NCI-H146 (cell line): ENCODE measurements at regions not wholly inside any gene's neighbourhood (a gene's known extent, or its start where the extent isn't known, plus 50 kb on each side); places are given as distances from the start of the nearest gene placed in this dataset.

Experiments used
- DNase-seq: peaks from one replicate; lab custom pipeline; 2025; lab: John Stamatoyannopoulos, UW

- DNase-seq = no peak
Measured at GRCh38 chr5:167969998-167970397, 321.4 kb upstream of the WWC1 start.

DNA sequence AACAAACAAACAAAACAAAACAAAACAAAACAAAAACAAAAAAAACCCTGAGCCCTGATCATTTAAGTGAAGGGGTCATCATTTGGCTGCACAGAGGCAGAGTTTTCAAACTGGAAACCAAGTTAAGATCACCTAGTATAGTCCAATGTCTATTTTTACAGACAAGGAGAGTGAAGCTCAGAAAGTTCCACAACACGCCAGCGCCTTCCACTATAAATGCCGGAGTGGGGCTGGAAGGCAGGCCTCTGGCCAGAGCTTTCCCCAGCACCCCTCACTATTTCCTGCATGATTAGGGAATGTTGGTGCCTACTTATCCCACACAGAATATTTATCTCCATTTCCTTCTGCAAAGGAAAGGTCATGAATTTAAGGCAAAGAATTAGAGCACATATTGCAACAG, 319.7 kb upstream of the WWC1 start:
- DNase-seq = no peak

DNA sequence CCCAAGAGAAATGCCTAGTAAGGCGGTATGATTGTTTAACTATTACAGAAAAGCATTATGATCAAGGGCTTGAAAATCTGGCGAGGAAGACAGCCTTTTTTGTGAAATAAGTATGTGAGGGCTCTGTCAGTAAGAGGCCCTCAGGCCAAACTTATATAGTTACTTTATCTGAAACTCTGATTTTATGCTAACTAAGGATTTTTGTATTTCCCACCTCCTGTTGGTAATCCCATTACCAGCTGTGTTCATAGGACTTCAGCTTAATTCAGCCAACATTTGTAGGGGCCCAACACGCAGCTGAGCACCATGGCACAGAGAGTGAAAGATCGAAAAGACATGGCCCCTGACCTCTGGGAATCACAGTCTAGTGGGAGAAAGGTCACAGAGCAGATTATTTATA, 318.3 kb upstream of the WWC1 start:
- no peak for DNase-seq

DNA sequence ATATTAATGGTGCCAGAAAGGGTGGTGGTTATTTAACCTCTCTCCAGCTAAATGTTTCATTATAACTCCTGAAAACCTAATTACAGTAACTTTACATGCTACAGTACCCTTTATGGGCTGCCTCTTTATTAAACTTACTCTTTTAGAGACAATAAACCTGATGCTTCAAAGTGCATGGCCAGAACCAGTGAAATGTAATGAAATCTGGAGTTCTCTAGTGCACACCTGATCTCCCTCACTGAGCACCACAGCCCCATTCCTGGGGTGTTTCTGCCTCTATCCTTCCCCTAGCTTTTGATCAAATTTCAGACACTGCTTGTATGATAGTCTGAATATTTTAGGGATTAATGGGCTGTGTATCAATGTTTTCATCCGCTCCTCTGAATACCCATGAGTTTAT, 306.5 kb upstream of the WWC1 start:
- no peak for DNase-seq

GRCh38 chr5:167985373-167985772, 306.1 kb upstream of the WWC1 start:
- DNase-seq = no peak

GRCh38 chr5:167987490-167988280, 303.8 kb upstream of the WWC1 start:
- no peak for DNase-seq

- DNase-seq = no peak
Measured at GRCh38 chr5:167992868-167993267, 298.6 kb upstream of the WWC1 start.

- no peak for DNase-seq
Measured at GRCh38 chr5:167993771-167994170, 297.7 kb upstream of the WWC1 start.

DNA sequence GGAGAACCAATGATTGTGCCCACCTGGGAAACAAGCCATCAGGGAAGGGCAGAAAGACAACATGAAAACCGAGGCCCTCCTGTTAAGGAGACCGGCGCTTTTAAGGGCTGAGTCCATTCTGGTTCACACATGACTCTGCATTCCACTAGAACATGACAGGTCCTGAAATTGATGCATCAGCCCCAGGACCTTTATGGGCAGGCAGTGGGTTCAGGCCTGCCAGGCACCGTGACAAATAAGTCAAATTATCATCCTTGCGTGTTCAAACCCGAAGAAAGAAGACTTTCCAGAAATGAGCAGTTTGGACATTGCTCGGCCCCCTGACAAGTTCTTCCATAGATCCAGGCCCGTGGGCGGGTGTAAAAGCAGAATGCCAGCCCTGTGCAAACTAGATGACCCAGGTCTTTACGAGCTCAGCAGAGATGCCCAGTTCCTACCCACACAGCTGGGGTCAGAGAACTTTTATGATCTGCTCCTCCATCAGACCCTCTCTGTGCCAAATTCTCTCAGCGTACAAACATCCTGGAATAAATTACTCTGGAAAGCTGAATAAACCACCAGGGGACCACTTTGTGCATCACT, 295.5 kb upstream of the WWC1 start:
- no peak for DNase-seq

DNA sequence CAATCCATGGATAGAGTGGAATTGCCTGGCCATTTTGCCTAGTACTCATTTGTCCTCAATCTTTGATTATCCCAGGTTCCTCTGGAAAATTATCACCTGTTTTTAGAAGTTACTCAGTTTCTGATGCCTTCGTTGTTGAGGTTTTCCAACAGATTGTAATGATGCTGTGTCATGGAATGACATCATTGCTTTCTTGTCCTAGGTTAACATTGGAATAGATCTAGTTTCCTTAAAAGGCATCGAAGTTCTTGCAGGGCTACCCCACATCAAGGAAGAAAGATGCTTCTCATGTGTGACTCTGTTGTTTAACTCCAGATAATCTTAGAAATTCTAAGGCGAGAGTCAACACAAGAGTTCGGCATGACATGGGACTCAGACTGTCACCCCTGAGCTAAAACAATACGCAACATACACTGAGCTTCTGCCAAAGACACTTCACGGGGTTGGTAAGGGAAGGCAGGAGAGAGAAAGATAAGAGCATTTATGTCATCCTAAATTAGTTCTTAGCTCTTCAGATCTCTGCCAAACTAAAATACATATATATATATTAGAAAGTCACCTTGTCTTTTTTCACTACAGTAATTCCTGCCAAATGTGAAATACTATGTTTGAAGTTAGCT, 293.2 kb upstream of the WWC1 start:
- no peak for DNase-seq

DNA sequence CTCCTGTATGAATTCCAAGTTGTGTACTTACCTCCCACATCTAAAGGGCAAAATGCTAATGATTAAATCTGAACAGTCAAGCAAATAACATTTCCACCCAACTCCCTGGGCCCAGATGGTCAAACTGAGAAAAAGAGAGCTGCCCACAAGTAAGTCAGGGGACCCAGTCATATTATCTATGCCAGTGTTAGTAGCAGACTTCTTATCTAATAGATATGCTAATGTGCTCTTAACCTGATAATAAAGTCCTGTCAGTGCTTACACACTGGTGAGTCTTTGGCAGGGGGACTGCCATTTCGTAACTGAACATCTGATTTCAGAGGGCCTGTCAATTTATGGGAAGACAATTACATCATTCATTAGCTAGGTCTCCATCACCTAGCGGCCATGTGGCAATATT, 292.3 kb upstream of the WWC1 start:
- no peak for DNase-seq

DNA sequence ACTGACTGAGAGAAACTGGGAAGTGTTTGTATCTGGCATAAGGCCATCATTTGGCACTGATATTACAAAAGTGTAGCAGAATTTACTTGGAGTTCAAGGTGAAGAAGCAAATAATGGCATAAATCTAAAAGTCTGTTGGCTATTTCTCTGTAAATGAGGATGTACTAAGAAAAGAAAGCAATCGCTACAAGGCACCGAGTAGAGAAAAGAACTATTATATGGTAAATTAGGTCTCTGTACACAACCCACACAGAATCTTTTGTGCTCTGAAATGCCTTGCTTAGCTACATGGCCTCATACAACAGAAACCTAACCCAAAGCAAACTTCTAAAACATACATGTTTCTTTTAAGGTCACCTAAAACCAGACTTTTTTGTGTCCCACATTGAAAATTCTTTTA, 290.1 kb upstream of the WWC1 start:
- peak; percentile 24 for DNase-seq

GRCh38 chr5:168002116-168002515, 289.3 kb upstream of the WWC1 start:
- DNase-seq = no peak

DNA sequence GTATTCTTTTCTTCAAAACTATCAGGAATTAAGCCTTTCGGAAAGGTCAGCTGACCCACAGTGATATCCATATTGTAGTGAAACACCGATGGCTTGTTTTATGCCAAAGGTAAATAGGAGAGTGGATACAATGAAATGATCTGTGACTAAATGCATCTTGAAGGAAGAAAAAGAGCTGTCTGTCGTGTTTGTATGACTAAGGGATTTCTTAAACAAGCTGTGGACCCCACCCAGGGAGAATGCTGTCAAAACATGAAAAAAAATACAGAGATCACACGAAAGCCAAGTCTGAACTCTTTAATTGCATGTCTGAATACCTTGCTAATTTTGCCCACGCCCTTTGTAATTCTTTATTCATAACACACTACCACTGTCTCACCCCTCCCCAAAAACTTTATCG, 286.4 kb upstream of the WWC1 start:
- no peak for DNase-seq

GRCh38 chr5:168005936-168006335, 285.5 kb upstream of the WWC1 start:
- no peak for DNase-seq

- DNase-seq = no peak
Measured at GRCh38 chr5:168006456-168007130, 284.9 kb upstream of the WWC1 start.

- DNase-seq = no peak
Measured at GRCh38 chr5:168007286-168007685, 284.2 kb upstream of the WWC1 start.

DNA sequence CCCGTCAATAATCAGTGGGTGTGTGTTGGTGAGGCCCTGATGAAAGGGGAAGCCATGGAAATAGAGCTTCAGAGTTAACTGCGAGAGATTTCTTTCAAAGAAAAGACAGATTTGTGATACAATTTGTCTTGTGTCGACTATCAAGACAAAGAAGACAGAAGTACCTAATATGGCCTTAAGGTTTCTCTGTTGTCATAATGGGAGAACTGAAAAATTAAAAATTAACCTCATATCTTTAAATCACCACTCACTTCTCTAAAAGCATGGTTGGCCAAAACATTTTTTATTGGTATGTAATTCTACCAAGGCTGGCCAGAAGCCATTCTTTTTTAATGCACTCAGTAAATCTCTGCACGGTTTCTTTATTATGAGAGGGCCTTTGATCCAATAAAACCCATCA, 282.9 kb upstream of the WWC1 start:
- no peak for DNase-seq

GRCh38 chr5:168011096-168011495, 280.3 kb upstream of the WWC1 start:
- no peak for DNase-seq

DNA sequence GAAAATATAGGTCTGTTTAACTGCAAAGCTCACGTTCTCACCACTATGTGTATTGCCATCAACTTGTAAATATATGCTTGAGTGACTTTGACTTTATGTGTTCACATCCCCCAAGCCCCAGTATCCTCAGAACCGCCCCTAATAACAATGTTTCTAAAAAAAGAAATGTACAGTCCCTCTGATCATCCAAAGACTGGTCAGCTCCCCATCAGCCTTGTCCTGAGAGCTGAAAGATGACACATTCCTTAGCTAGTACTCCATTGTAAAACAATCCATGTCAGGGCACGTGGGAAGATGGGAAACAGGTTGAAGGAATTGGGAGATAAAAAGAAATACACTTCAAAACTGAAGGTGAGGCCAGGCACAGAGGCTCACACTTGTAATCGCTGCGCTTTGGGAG, 279.4 kb upstream of the WWC1 start:
- DNase-seq = no peak

GRCh38 chr5:168013546-168013945, 277.9 kb upstream of the WWC1 start:
- DNase-seq = no peak

DNA sequence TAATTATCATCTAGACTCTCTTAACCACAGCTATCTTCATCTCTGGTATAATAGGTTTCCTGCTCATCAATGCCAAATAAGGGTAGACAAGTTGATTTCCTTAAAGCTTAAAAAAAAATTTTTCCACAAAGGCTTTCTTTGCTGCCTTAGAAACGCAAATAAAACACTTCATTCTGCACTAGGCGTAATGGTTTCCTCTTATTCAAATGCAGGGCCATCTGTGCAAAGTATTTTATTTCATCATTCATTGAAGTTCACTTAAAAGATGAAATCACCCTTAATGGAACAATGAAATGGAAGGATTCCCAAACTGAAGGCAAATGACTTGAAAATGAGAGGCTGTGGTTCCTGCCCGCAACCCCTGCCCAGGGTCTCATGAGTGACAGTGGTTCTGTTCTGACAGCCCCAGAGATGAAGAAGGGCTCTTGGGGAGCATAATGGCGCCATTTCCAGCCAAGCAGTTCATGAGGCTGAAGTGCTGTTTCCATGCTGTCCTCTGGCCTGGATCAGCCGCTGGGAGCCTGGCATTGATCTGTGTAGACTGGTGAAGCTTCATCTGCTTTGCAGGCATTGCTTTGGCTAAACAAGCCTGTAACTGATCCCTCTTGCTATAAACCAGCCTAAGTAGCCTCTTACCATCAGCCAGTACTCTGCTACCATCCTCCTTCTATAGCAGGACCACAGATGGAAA, 276.9 kb upstream of the WWC1 start:
- no peak for DNase-seq
